MM.1S (cell line): ENCODE measurements at regions not wholly inside any gene's neighbourhood (a gene's known extent, or its start where the extent isn't known, plus 50 kb on each side); places are given as distances from the start of the nearest gene placed in this dataset.

ENCODE experiments used
- DNase-seq: peaks from one replicate; pipeline ENCODE4 v3.0.0-alpha.2; 2015
- H2AFZ ChIP-seq: fragments of 300-600 bp; sonication (generic); 2 replicates; pipeline ENCODE4 v1.6.0; 2016; ENCODE audit warnings: antibody characterized with exemption, low read length
- H3F3A ChIP-seq: fragments of 300-600 bp; sonication (generic); 2 replicates; pipeline ENCODE4 v1.6.1; 2016; ENCODE audit warnings: mild to moderate bottlenecking, antibody characterized with exemption, low read length, moderate library complexity, mixed read lengths; ENCODE audit not compliant: insufficient read depth
- H3K27ac ChIP-seq: fragments of 300-600 bp; sonication (generic); 2 replicates; pipeline ENCODE4 v1.5.1; 2016; ENCODE audit warnings: mild to moderate bottlenecking, low read length
- H3K27me3 ChIP-seq: fragments of 300-600 bp; sonication (generic); replicated peaks from 2 replicates; pipeline ENCODE4 v1.6.0; 2016; ENCODE audit warnings: low read length; ENCODE audit not compliant: insufficient read depth
- H3K36me3 ChIP-seq: fragments of 300-600 bp; sonication (generic); replicated peaks from 2 replicates; pipeline ENCODE4 v1.6.1; 2016; ENCODE audit warnings: mild to moderate bottlenecking, low read length, mixed read lengths; ENCODE audit not compliant: insufficient read depth
- H3K4me1 ChIP-seq: fragments of 300-600 bp; sonication (generic); 2 replicates; pipeline ENCODE4 v1.6.1; 2016; ENCODE audit warnings: low read length, mixed read lengths
- H3K4me2 ChIP-seq: fragments of 300-600 bp; sonication (generic); 2 replicates; pipeline ENCODE4 v1.6.0; 2016; ENCODE audit warnings: low read depth, low read length
- H3K4me3 ChIP-seq: fragments of 300-600 bp; sonication (generic); 2 replicates; pipeline ENCODE4 v1.5.1; 2016; ENCODE audit warnings: low read length, mixed read lengths
- H3K79me2 ChIP-seq: fragments of 300-600 bp; sonication (generic); 2 replicates; pipeline ENCODE4 v1.6.1; 2016; ENCODE audit warnings: mixed run types, low read length, mixed read lengths
- H3K9ac ChIP-seq: fragments of 300-600 bp; sonication (generic); 2 replicates; pipeline ENCODE4 v1.6.1; 2016; ENCODE audit warnings: low read length, mixed read lengths
- H3K9me2 ChIP-seq: fragments of 300-600 bp; sonication (generic); replicated peaks from 2 replicates; pipeline ENCODE4 v1.6.1; 2016; ENCODE audit warnings: mild to moderate bottlenecking, low read length, mixed read lengths; ENCODE audit not compliant: insufficient read depth
- H3K9me3 ChIP-seq: fragments of 300-600 bp; sonication (generic); replicated peaks from 2 replicates; pipeline ENCODE4 v1.6.1; 2016; ENCODE audit warnings: mild to moderate bottlenecking, low read length, mixed read lengths; ENCODE audit not compliant: insufficient read depth
- H4K20me1 ChIP-seq: fragments of 300-600 bp; sonication (generic); 2 replicates; pipeline ENCODE4 v1.6.1; 2016; ENCODE audit warnings: mild to moderate bottlenecking, low read length, moderate library complexity, mixed read lengths; ENCODE audit not compliant: insufficient read depth
- CTCF ChIP-seq: fragments of 300-600 bp; sonication (generic); IDR thresholded peaks from 2 replicates; pipeline ENCODE4 v1.5.1; 2016; ENCODE audit warnings: antibody characterized with exemption, low read length, mixed read lengths
- EZH2 ChIP-seq: fragments of 300-600 bp; sonication (generic); optimal IDR thresholded peaks from 2 replicates; pipeline ENCODE3; 2017; ENCODE audit warnings: low read depth, mild to moderate bottlenecking, antibody characterized with exemption, low read length, mixed read lengths
- EZH2phosphoT487 ChIP-seq: fragments of 300-600 bp; sonication (generic); IDR thresholded peaks from 2 replicates; pipeline ENCODE4 v1.6.1; 2018; ENCODE audit warnings: antibody characterized with exemption, low read length

GRCh38 chr5:125289606-125290005, 543.2 kb upstream of the ZNF608 start:
- Histone ChIP-seq H3K36me3 (no peaks in the 10 kb centered on the region), H4K20me1 (no peaks in the 10 kb centered on the region), H2AFZ (no peak overlapping the region), H3K4me1 (no peaks in the 10 kb centered on the region), H3K9ac (no peak overlapping the region), H3K4me3 (no peak overlapping the region), H3K27ac (no peak overlapping the region), H3K9me3 (no peaks in the 10 kb centered on the region), H3K27me3 (no peaks in the 10 kb centered on the region), H3K9me2 (no peaks in the 10 kb centered on the region; the same call in 1 of the 2 replicates), H3F3A (no peaks in the 10 kb centered on the region), H3K4me2 (no peak overlapping the region), H3K79me2 (no peaks in the 10 kb centered on the region)
- TF ChIP-seq EZH2: no peak
- TF ChIP-seq CTCF: no peak
- TF ChIP-seq EZH2phosphoT487: no peak
- no peak for DNase-seq

GRCh38 chr5:125290935-125291334, 544.5 kb upstream of the ZNF608 start:
- Histone ChIP-seq H3F3A (no peaks in the 10 kb centered on the region), H3K4me1 (no peaks in the 10 kb centered on the region), H3K27me3 (no peaks in the 10 kb centered on the region), H3K79me2 (no peaks in the 10 kb centered on the region), H3K4me3 (no peak overlapping the region), H3K36me3 (no peaks in the 10 kb centered on the region), H4K20me1 (no peaks in the 10 kb centered on the region), H3K4me2 (no peak overlapping the region), H2AFZ (no peak overlapping the region), H3K9ac (no peak overlapping the region), H3K9me2 (no peaks in the 10 kb centered on the region; the same call in 1 of the 2 replicates), H3K27ac (no peak overlapping the region), H3K9me3 (no peaks in the 10 kb centered on the region)
- DNase-seq: no peak
- TF ChIP-seq EZH2phosphoT487 (no peak), EZH2 (no peak), CTCF (no peak)

GRCh38 chr5:125291447-125291846, 545.0 kb upstream of the ZNF608 start:
- Histone ChIP-seq H3K9ac (no peak overlapping the region), H3K4me2 (no peak overlapping the region), H3K27me3 (no peaks in the 10 kb centered on the region), H4K20me1 (no peaks in the 10 kb centered on the region), H3K4me1 (no peaks in the 10 kb centered on the region), H3F3A (no peaks in the 10 kb centered on the region), H3K36me3 (no peaks in the 10 kb centered on the region), H3K9me2 (no peaks in the 10 kb centered on the region; the same call in 1 of the 2 replicates), H3K4me3 (no peak overlapping the region), H3K79me2 (no peaks in the 10 kb centered on the region), H3K9me3 (no peaks in the 10 kb centered on the region), H2AFZ (no peak overlapping the region), H3K27ac (no peak overlapping the region)
- DNase-seq: no peak
- TF ChIP-seq EZH2phosphoT487 (no peak), CTCF (no peak), EZH2 (no peak)
